CD4-positive, alpha-beta T cell (primary cell): ENCODE measurements at regions not wholly inside any gene's neighbourhood (a gene's known extent, or its start where the extent isn't known, plus 50 kb on each side); places are given as distances from the start of the nearest gene placed in this dataset.

Source experiments
- ATAC-seq: fragments of 200-7000 bp; cut with Tn5 transposase; one replicate; pipeline ENCODE4 v1.10.0; 2022; ENCODE audit warnings: mild to moderate bottlenecking; ENCODE audit not compliant: poor library complexity
- CTCF ChIA-PET: fragments of 350-600 bp; sonication (Branson Sonifier 250); formaldehyde crosslinking; loops from one replicate; lab custom pipeline; 2021; ENCODE audit warnings: antibody characterized with exemption, inconsistent platforms; lab: Charles Lee
- POLR2A ChIA-PET: fragments of 350-600 bp; sonication (Branson Sonifier 250); formaldehyde crosslinking; loops from one replicate; lab custom pipeline; 2021; ENCODE audit warnings: antibody characterized with exemption, inconsistent platforms; lab: Charles Lee
- DNase-seq, 14 experiments: peaks; one replicate each; pipeline ENCODE4 v3.0.0-alpha.2; 2013 to 2020; ENCODE audit warnings: mixed read lengths in 2 of 14
- H3K27ac ChIP-seq, 2 donors: one replicate each; pipeline versions ENCODE4 v1.5.1 to v1.7.0; 2013; ENCODE audit warnings: low read length in 2 of 2, low read depth in 1 of 2, mild to moderate bottlenecking in 1 of 2
- H3K27me3 ChIP-seq, 2 experiments: 1 replicate in 1 of 2; 2 replicates in 1 of 2; pipeline versions ENCODE4 v1.6.1 to v1.7.0; 2013; ENCODE audit warnings: low read length in 2 of 2, control low read depth in 1 of 2, mild to moderate bottlenecking in 1 of 2, moderate library complexity in 1 of 2; ENCODE audit not compliant: insufficient read depth in 2 of 2, control insufficient read depth in 1 of 2
- H3K36me3 ChIP-seq: one replicate; pipeline ENCODE4 v1.6.1; 2013; ENCODE audit warnings: low read length, control low read depth; ENCODE audit not compliant: insufficient read depth
- H3K4me1 ChIP-seq: one replicate; pipeline ENCODE4 v1.6.1; 2013; ENCODE audit warnings: low read length, control low read depth; ENCODE audit not compliant: insufficient read depth
- H3K4me3 ChIP-seq: one replicate; pipeline ENCODE4 v1.5.1; 2013; ENCODE audit warnings: mild to moderate bottlenecking, low read length, moderate library complexity
- H3K9me3 ChIP-seq, 2 experiments: 1 replicate in 1 of 2; 2 replicates in 1 of 2; pipeline versions ENCODE4 v1.6.1 to v1.7.0; 2013; ENCODE audit warnings: low read length in 2 of 2, mild to moderate bottlenecking in 2 of 2, control low read depth in 1 of 2, moderate library complexity in 1 of 2; ENCODE audit not compliant: control insufficient read depth in 1 of 2, insufficient read depth in 1 of 2
- H3K27ac Mint-ChIP-seq: one replicate; pipeline ENCODE4 v1.8.0; 2020; ENCODE audit warnings: mixed read lengths
- H3K27me3 Mint-ChIP-seq: one replicate; pipeline ENCODE4 v1.8.0; 2021; ENCODE audit warnings: mixed read lengths
- H3K36me3 Mint-ChIP-seq: one replicate; pipeline ENCODE4 v1.8.0; 2021; ENCODE audit warnings: low read depth, mixed read lengths
- H3K4me1 Mint-ChIP-seq: one replicate; pipeline ENCODE4 v1.8.0; 2021; ENCODE audit warnings: low read depth, mixed read lengths
- H3K4me3 Mint-ChIP-seq: one replicate; pipeline ENCODE4 v1.8.0; 2020; ENCODE audit warnings: mild to moderate bottlenecking, mixed read lengths
- H3K9me3 Mint-ChIP-seq: one replicate; pipeline ENCODE4 v1.8.0; 2020; ENCODE audit warnings: mixed read lengths
- CTCF ChIP-seq: fragments of 200-600 bp; IDR thresholded peaks from one replicate; pipeline ENCODE4 v1.8.0; 2022; ENCODE audit warnings: antibody characterized with exemption, mild to moderate bottlenecking
- intact Hi-C, 2 experiments: fragments of 100-400 bp; cut with DNase I in 1 of 2; cut with micrococcal nuclease in 1 of 2; formaldehyde crosslinking; loops; one replicate each; pipeline versions ENCODE4 v1.15.1 to v1.9.0; 2023 to 2025; cut with DNase I, micrococcal nuclease

- no peaks in the 10 kb centered on the region for H3K36me3 ChIP-seq
- no peak for ATAC-seq
- CTCF ChIA-PET: no interaction called here
- intact Hi-C loops: no loop called here
- no peak overlapping the region for H3K27ac ChIP-seq
- DNase-seq: no peak
- Mint-ChIP-seq H3K4me1 (no peaks in the 10 kb centered on the region), H3K27ac (no peak overlapping the region), H3K4me3 (no peak overlapping the region), H3K36me3 (no peaks in the 10 kb centered on the region), H3K27me3 (peaks cover 17% of the 10 kb centered on the region), H3K9me3 (no peaks in the 10 kb centered on the region)
- POLR2A ChIA-PET: interaction anchor here (1.0 kb wide), 1 partner anchor 9 kb away, joined by 6 read pairs; no protein-coding TSS in a partner anchor
- no peak for TF ChIP-seq CTCF
- H3K27me3 ChIP-seq: peaks cover 0 to 5% of the 10 kb centered on the region in 2 experiments
- H3K9me3 ChIP-seq: no peaks in the 10 kb centered on the region
- H3K4me3 ChIP-seq: no peak overlapping the region
- no peaks in the 10 kb centered on the region for H3K4me1 ChIP-seq
Measured at GRCh38 chr3:43816372-43816771, 125.6 kb downstream of the ABHD5 start.

GRCh38 chr3:43817064-43817463 lies 126.3 kb downstream of the ABHD5 start:
- no peak overlapping the region for H3K4me3 Mint-ChIP-seq
- Histone ChIP-seq H3K9me3 (no peaks in the 10 kb centered on the region), H3K27ac (no peak overlapping the region), H3K4me1 (no peaks in the 10 kb centered on the region), H3K27me3 (peaks cover 0 to 5% of the 10 kb centered on the region in 2 experiments), H3K36me3 (no peaks in the 10 kb centered on the region), H3K4me3 (no peak overlapping the region)
- H3K27me3 Mint-ChIP-seq: peaks cover 21% of the 10 kb centered on the region
- no peaks in the 10 kb centered on the region for H3K9me3 Mint-ChIP-seq
- POLR2A ChIA-PET: no interaction called here
- ATAC-seq (no peak), DNase-seq (no peak)
- intact Hi-C loops: no loop called here
- CTCF ChIA-PET: no interaction called here
- H3K4me1 Mint-ChIP-seq: no peaks in the 10 kb centered on the region
- TF ChIP-seq CTCF: no peak
- H3K27ac Mint-ChIP-seq: no peak overlapping the region
- H3K36me3 Mint-ChIP-seq: no peaks in the 10 kb centered on the region

- Histone ChIP-seq H3K4me3 (no peak overlapping the region), H3K36me3 (no peaks in the 10 kb centered on the region), H3K9me3 (no peaks in the 10 kb centered on the region), H3K4me1 (no peaks in the 10 kb centered on the region), H3K27ac (no peak overlapping the region), H3K27me3 (peaks cover 0 to 5% of the 10 kb centered on the region in 2 experiments)
- H3K9me3 Mint-ChIP-seq: no peaks in the 10 kb centered on the region
- no peaks in the 10 kb centered on the region for H3K36me3 Mint-ChIP-seq
- intact Hi-C loops: no loop called here
- ChIA-PET CTCF (no interaction called here), POLR2A (no interaction called here)
- DNase-seq (no peak), ATAC-seq (no peak)
- peaks cover 22% of the 10 kb centered on the region for H3K27me3 Mint-ChIP-seq
- no peak overlapping the region for H3K27ac Mint-ChIP-seq
- no peak for TF ChIP-seq CTCF
- H3K4me3 Mint-ChIP-seq: no peak overlapping the region
- no peaks in the 10 kb centered on the region for H3K4me1 Mint-ChIP-seq
Measured at GRCh38 chr3:43817825-43818224, 127.1 kb downstream of the ABHD5 start.
